ENCODE measurements at regions not wholly inside any gene's neighbourhood (a gene's known extent, or its start where the extent isn't known, plus 50 kb on each side); places are given as distances from the start of the nearest gene placed in this dataset.

- TF ChIP-seq CTCF (IDR thresholded peaks at IDR 0.05) (no peak), EP300 (IDR thresholded peaks at IDR 0.05) (no peak)
These were observed 69.8 kb downstream of the KCTD12 start for GRCh38 chr13:76816394-76816793.

All from tibial nerve (tissue), 4 donors.